PC-3 (cell line): ENCODE measurements at regions not wholly inside any gene's neighbourhood (a gene's known extent, or its start where the extent isn't known, plus 50 kb on each side); places are given as distances from the start of the nearest gene placed in this dataset.

Source experiments
- EZH2 ChIP-seq: fragments of 300-600 bp; sonication (generic); IDR thresholded peaks from one replicate; pipeline ENCODE4 v1.6.1; 2017; ENCODE audit warnings: antibody characterized with exemption, mild to moderate bottlenecking, low read length; ENCODE audit not compliant: unreplicated experiment
- EZH2phosphoT487 ChIP-seq: fragments of 300-600 bp; sonication (generic); IDR thresholded peaks from 2 replicates; pipeline ENCODE4 v1.6.1; 2018; ENCODE audit warnings: mild to moderate bottlenecking, antibody characterized with exemption, low read length, borderline replicate concordance
- TF ChIP-seq, protein P1 (sequence below): fragments of 300-600 bp; sonication (generic); conservative IDR thresholded peaks from 2 replicates; pipeline ENCODE4 v1.5.1; 2017; ENCODE audit warnings: antibody characterized with exemption, low read depth, mild to moderate bottlenecking, low read length

DNA sequence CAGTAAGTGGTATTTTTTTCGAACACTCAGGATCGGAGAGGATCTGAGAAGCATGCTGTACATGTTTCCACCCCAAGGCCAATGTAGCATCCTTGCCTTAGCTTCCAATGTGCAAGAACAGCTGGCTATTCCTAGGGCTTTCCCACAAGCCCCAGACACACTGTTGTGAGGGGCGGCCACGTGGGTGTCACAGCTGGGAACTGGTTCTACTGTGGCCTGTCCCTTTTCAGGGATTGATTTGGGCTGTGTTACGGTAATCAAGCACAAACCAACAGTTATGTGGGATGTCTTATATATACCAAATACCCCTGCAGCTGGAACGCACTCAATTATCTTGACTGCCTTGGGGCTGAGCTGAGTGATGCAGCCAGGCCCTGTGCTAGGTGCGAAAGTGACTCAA lies 116.3 kb upstream of the CXCR4 start:
- TF ChIP-seq EZH2phosphoT487 (no peak), EZH2 (no peak)
- TF ChIP-seq, protein P1, sequence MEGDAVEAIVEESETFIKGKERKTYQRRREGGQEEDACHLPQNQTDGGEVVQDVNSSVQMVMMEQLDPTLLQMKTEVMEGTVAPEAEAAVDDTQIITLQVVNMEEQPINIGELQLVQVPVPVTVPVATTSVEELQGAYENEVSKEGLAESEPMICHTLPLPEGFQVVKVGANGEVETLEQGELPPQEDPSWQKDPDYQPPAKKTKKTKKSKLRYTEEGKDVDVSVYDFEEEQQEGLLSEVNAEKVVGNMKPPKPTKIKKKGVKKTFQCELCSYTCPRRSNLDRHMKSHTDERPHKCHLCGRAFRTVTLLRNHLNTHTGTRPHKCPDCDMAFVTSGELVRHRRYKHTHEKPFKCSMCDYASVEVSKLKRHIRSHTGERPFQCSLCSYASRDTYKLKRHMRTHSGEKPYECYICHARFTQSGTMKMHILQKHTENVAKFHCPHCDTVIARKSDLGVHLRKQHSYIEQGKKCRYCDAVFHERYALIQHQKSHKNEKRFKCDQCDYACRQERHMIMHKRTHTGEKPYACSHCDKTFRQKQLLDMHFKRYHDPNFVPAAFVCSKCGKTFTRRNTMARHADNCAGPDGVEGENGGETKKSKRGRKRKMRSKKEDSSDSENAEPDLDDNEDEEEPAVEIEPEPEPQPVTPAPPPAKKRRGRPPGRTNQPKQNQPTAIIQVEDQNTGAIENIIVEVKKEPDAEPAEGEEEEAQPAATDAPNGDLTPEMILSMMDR, result no peak
